Mesodermal cell (in vitro differentiated cells): ENCODE measurements at regions not wholly inside any gene's neighbourhood (a gene's known extent, or its start where the extent isn't known, plus 50 kb on each side); places are given as distances from the start of the nearest gene placed in this dataset.
"Not testable (repeated sequence)": the region's sequence is repeated elsewhere in the genome, so short reads cannot be mapped to it uniquely, and the experiment has no call there.

Source experiments
- H3K27ac ChIP-seq: 2 replicates; pipeline ENCODE4 v1.7.0; 2013; ENCODE audit warnings: mild to moderate bottlenecking, low read depth, low read length, moderate library complexity; ENCODE audit not compliant: severe bottlenecking
- H3K36me3 ChIP-seq: 2 replicates; pipeline ENCODE4 v1.7.1; 2013; ENCODE audit warnings: mild to moderate bottlenecking, low read length, moderate library complexity; ENCODE audit not compliant: control insufficient read depth, insufficient read depth
- H3K4me1 ChIP-seq: one replicate; pipeline ENCODE4 v1.7.1; 2013; ENCODE audit warnings: mild to moderate bottlenecking, low read length; ENCODE audit not compliant: insufficient read depth, control insufficient read depth, poor library complexity, severe bottlenecking
- H3K4me3 ChIP-seq: 2 replicates; pipeline ENCODE4 v1.7.0; 2013; ENCODE audit warnings: low read length, control low read depth, mild to moderate bottlenecking; ENCODE audit not compliant: insufficient read depth, poor library complexity, severe bottlenecking; ENCODE audit errors: extremely low read depth
- H3K9me3 ChIP-seq: 2 replicates; pipeline ENCODE4 v1.7.1; 2013; ENCODE audit warnings: mild to moderate bottlenecking, low read length, moderate library complexity; ENCODE audit not compliant: control insufficient read depth
- WGBS, 2 experiments: methylation state at CpG; one replicate each; pipeline ENCODE4 v1.1.5; 2013; ENCODE audit warnings: missing lambda C conversion rate in 2 of 2; ENCODE audit not compliant: insufficient coverage in 2 of 2; 5-methylcytosine and 5-hydroxymethylcytosine counted together

DNA sequence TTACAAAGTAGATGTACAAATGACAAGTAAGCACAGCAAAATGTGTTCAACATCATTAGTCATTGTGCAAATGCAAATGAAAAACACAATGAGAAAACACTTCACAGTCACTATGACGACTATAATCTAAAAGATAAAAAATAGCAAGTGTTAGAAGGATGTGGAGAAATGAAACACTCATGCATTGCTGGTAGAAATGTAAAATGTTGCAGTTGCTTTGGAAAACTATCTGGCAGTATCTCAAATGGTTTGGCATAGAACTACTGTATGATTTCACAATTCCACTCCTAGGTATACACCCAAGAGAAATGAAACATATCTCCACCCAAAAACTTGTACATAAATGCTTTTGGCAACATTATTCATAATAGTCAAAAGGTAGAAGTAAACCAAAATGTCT lies 459.7 kb upstream of the TRAM1L1 start:
- Histone ChIP-seq H3K4me1 (no peaks in the 10 kb centered on the region), H3K36me3 (no peaks in the 10 kb centered on the region), H3K4me3 (no peak overlapping the region), H3K27ac (no peak overlapping the region), H3K9me3 (no peaks in the 10 kb centered on the region)
- no CpG with 5 or more reads among the region's 1 CpG for WGBS, 2 experiments

DNA sequence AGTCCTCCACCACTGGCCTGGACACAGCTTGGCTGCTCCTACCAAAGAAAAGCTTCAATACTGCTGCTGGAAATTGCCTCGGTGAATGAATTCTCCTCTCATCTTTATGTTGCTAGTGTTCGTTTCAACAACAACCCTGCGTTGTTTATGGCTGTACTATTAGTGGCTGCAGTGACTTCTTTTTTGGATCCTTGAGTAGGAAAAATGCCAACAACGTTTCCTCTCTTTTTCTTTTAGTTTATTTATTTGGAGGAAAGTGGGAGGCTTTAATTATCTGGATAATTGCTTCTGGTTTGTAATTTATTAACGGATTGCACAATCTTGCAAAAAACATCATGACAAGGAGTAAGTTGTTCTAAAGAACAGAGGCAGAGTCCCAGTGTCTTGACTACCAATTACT lies 464.1 kb upstream of the TRAM1L1 start:
- no peaks in the 10 kb centered on the region for H3K4me1 ChIP-seq
- H3K9me3 ChIP-seq, result no peaks in the 10 kb centered on the region
- H3K36me3 ChIP-seq, result no peaks in the 10 kb centered on the region
- 96 to 100% methylated on average over 1 to 3 of the region's 5 CpGs for WGBS, 2 experiments
- H3K4me3 ChIP-seq, result no peak overlapping the region
- no peak overlapping the region for H3K27ac ChIP-seq

DNA sequence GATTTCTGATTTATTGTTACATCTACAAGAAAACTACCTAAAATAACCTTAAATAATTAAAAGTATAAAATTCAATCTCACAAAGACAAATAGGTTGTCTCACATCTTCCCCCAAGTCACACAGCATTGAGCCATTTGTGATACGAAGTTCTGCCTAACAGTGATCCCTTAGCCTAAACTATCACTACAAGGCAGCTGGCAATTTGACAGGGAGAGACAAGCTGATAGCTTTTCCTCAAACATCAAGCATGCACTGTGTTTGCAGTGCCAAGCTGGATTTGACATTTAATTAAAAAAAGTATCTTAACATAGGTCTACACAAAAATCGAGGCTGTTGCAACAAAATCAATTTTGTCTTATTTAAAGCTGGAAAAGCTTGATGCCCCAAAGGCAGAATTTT lies 464.7 kb upstream of the TRAM1L1 start:
- no peaks in the 10 kb centered on the region for H3K9me3 ChIP-seq
- no peak overlapping the region for H3K4me3 ChIP-seq
- no peak overlapping the region for H3K27ac ChIP-seq
- 82 to 100% methylated on average over 1 of the region's 2 CpGs for WGBS, 2 experiments
- H3K4me1 ChIP-seq, result no peaks in the 10 kb centered on the region
- H3K36me3 ChIP-seq, result no peaks in the 10 kb centered on the region

DNA sequence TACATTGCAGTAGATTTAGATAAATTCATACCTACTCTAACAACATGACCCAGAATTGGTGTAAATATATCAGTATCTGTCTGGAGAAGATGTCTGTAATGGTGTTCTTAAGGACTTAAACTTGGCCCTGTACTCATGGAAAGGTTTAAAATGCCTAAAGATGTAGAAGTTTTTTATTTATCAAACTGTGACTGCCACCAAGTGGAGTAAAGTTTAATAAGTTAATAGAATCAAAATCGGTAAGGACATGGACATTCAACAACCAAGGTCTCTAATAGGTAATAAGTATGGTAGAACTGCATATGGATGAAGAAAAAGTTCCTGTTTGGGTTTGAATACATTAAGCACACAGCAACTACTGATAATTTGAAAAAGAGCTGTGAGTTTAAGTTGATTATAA lies 474.0 kb upstream of the NDST3 start:
- Histone ChIP-seq H3K27ac (no peak overlapping the region), H3K4me3 (no peak overlapping the region), H3K9me3 (no peaks in the 10 kb centered on the region), H3K36me3 (no peaks in the 10 kb centered on the region), H3K4me1 (no peaks in the 10 kb centered on the region)
- 83% methylated on average over 1 of the region's 1 CpG; no CpG with 5 or more reads in 1 of the 2 experiments for WGBS, 2 experiments

DNA sequence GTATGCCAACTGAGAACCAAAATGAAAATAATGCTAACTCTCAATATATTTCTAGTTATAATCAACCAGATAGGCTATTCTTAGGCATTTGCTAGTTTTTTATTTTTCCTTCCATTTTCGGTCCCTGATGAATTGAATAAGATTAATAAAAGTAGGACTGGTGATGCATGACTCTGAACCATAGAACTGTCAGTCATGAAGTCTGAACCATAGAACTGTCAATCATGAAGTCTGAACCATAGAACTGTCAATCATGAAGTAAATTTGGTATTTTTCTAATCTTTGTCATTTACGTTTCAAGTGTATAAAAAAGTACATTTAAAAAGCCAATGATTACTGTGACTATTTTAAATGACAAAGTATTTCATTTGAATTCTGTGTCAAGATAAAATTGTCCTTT lies 460.2 kb upstream of the NDST3 start:
- H3K36me3 ChIP-seq, result no peaks in the 10 kb centered on the region
- 100% methylated on average over 1 of the region's 2 CpGs; no CpG with 5 or more reads in 1 of the 2 experiments for WGBS, 2 experiments
- no peak overlapping the region for H3K27ac ChIP-seq
- H3K9me3 ChIP-seq, result no peaks in the 10 kb centered on the region
- H3K4me3 ChIP-seq, result no peak overlapping the region
- H3K4me1 ChIP-seq, result no peaks in the 10 kb centered on the region

DNA sequence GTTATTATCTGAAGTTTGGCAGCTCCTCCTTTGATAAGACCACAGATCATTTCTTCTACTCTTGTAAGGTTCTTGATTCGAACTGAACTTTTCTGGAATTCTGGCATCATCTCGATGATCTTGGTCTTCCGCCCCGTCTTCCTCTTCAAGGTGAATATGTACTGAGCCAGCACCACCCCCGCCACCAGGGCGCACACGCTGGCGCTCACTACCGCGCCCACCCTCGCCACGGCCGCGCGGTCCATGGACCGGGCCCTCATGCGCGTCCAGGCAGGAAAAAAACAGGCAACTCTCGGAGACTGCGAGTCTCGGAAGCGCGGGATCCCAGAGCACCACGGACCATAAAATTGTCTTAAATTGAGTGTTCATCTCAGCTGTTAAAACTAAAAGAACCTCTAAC lies 458.4 kb upstream of the NDST3 start:
- Histone ChIP-seq H3K27ac (no peak overlapping the region), H3K4me1 (no peaks in the 10 kb centered on the region), H3K9me3 (no peaks in the 10 kb centered on the region), H3K4me3 (no peak overlapping the region), H3K36me3 (no peaks in the 10 kb centered on the region)
- 93 to 96% methylated on average over 8 to 19 of the region's 24 CpGs for WGBS, 2 experiments

DNA sequence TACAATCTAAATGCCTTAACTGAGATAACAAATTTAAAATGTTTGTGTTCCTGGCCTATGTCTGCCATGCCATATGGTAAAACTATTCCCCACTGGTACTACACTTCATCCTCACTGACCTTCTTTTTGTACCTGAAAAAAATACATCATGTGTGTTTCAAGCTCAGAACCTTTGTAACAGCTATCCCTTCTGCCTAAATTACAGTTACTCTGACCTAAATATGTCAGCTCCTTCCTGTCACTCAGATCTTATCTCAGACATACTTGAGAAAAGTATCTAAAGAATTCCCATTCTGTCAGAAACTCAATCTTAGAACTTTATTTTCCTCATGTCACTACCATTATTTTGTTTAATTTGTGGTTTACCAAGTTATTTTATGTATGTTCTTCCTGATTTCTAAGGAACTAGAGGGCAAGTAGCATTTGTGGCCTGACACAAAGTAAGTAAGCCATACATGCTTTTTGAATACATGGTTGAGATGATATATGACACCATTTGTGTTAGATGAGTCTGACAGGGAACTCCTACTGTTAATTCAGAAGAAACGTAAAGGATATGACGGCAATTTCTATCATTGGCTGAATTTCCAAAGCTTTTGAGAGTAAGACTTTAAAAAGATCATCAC lies 456.5 kb upstream of the NDST3 start:
- H3K9me3 ChIP-seq, result no peaks in the 10 kb centered on the region
- H3K4me3 ChIP-seq, result no peak overlapping the region
- no peak overlapping the region for H3K27ac ChIP-seq
- no peaks in the 10 kb centered on the region for H3K4me1 ChIP-seq
- H3K36me3 ChIP-seq, result no peaks in the 10 kb centered on the region
- no CpG with 5 or more reads among the region's 2 CpGs for WGBS, 2 experiments

DNA sequence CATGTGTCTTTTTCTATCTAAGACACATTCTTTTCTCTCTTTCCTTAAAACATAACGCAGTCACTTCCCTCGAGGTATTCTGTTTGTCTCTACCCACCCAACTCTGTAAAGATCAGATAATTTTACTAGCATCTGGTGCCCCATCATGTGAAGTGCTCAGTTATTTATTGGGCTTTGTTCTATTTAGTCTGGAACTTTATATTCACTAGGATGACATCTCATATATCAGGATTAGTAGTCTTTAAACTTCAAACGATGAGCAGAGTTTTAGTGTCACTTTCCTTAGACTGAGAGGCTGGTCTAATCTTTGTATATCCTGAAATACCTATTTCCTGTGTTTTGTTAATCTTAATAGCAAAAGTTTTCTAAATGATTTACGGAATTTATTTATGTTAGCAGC lies 445.5 kb upstream of the NDST3 start:
- WGBS, 2 experiments, result 50% methylated on average over 1 of the region's 4 CpGs; no CpG with 5 or more reads in 1 of the 2 experiments

DNA sequence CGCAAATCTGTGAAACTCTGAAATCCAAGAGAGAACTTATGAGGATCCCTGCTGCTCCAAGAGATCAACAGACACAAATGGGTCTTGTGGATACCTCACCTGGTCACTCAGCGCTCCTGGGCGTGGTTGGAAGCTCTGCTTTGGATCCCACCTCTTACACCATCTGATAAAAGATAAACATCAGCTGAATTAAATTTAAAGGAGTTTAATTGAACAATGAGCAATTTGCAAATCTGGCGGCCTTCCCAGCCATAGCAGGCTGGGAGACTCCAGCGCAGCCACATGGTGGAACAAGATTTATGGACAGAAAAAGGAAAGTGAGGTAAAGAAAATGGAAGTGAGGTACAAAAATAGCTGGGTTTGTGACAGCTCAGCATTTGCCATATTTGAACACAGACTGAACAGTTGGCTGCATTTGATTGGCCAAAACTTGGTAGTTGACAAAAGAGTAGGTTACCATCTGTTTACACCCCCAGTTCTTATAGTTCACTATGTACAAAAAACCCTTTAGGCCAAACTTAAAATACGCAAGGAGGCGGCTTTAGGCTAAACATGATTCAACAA lies 437.3 kb upstream of the NDST3 start:
- WGBS, 2 experiments, result 90 to 97% methylated on average over 3 of the region's 7 CpGs
- no peak overlapping the region for H3K4me3 ChIP-seq
- H3K4me1 ChIP-seq, result no peaks in the 10 kb centered on the region
- no peaks in the 10 kb centered on the region for H3K9me3 ChIP-seq
- H3K36me3 ChIP-seq, result no peaks in the 10 kb centered on the region
- no peak overlapping the region for H3K27ac ChIP-seq

More for the DNA sequence above, 445.5 kb upstream of the NDST3 start:
- Histone ChIP-seq H3K4me3 (no peak overlapping the region), H3K4me1 (no peaks in the 10 kb centered on the region), H3K27ac (no peak overlapping the region), H3K36me3 (no peaks in the 10 kb centered on the region), H3K9me3 (no peaks in the 10 kb centered on the region)

DNA sequence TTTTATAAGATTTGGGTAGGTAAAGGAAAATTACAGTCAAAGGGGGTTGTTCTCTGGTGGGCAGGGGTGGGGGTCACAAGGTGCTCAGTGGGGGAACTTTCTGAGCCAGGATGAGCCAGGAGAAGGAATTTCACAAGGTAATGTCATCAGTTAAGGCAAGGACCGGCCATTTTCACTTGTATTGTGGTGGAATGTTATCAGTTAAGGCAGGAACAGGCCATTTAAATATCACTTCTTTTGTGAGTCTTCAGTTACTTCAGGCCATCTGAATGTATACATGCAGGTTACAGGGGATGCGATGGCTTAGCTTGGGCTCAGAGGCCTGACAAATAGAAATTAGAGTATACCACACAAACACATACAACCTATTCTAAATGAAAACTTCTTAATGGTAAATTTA lies 434.9 kb upstream of the NDST3 start:
- H3K36me3 ChIP-seq, H3K9me3 ChIP-seq, H3K27ac ChIP-seq, H3K4me3 ChIP-seq, H3K4me1 ChIP-seq: not testable (repeated sequence)
- no CpG with 5 or more reads among the region's 2 CpGs for WGBS, 2 experiments

DNA sequence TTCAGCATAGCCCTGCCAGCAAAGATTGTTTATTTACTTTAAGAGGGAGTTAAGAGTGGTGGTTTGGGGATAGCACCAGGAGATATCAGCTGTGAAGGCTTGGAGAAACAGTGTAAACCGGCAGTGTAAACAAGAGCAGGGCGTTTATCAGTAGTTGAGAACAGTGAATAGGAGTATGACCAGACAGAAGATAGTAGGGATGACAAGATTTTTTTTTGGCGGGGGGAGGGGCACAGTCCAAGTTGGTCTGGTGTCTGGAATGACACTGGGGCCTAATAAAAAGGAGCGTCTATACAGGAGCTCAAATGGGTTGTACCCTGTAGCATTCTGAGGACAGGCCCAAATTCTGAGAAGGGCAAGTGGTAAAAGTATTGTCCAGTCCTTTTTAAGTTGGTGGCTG lies 433.4 kb upstream of the NDST3 start:
- H3K4me1 ChIP-seq, H3K9me3 ChIP-seq, H3K27ac ChIP-seq, H3K36me3 ChIP-seq, H3K4me3 ChIP-seq: not testable (repeated sequence)
- 56 to 75% methylated on average over 2 to 3 of the region's 4 CpGs for WGBS, 2 experiments
